ENCODE measurements at regions not wholly inside any gene's neighbourhood (a gene's known extent, or its start where the extent isn't known, plus 50 kb on each side); places are given as distances from the start of the nearest gene placed in this dataset.
A peak's percentile ranks its signal among the peaks of the same experiment; 100 is the strongest.

DNA sequence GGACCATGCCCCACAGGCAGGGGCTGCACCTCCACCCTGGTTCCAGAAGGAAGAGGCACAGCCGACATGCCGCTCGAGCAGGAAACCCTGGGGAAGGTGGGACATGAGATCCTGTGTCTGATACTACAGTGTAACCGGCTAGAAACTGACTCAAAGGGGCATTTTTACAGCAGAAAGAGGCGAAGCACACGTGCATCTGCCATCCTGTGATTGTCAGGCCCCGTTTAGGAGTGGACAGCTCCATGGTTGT lies 62.7 kb downstream of the SIK1 start:
- DNase-seq = no peak

DNA sequence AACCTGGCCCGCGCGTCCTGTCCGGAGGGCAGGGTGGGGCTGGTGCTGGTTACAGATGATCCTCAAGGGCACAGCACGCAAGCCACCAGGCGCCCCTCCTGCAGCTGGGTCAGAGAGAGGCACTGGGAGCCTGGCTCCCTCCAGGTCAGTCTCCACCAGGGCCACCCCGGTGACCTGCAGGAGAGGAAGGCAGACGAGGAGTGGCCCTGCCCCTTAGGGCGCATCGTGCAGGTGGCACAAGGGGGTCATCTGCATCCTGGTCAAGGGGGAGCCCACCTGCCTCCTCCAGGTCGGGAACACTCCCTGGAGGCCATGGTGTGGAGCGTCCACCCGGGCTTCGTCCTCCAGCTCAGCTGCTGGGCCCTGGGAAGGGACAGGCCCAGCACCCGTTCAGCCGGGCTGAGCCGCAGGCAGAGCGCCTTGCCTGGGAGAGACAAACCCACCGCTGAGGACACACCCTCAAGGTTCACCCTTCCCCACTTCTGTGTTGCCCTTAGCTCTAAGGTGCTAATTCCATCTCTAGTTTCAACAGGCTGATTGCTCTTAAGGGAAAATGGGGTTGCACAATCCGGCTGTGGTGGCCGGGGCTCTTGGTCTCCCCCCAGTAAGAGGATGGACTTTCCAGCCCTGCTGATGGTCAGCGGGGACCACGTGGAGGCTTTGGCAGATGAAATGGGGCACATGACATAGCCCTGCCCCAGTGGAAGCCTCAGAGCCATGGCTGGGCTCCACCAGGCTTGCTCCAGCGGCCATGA lies 63.2 kb downstream of the SIK1 start:
- DNase-seq = no peak

DNA sequence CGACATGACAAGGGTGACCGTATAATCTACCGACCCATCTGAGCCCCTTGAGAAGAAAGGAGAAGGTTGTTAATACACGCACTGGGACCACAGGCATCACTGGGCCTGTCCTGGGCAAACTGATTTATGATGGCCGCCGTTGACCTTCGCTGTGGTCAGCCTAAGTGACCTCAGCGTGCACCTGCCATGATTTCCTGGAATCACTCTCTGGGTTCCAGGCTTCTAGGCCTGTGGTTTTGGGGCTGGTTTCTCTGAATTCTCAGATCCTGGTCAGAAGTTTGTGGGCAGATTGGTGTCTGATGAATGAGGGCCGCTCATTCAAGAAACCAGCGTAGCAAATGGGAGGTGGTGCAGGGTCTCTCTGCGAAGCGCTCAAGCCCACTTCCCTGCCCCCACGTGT lies 64.0 kb downstream of the SIK1 start:
- DNase-seq = no peak

DNA sequence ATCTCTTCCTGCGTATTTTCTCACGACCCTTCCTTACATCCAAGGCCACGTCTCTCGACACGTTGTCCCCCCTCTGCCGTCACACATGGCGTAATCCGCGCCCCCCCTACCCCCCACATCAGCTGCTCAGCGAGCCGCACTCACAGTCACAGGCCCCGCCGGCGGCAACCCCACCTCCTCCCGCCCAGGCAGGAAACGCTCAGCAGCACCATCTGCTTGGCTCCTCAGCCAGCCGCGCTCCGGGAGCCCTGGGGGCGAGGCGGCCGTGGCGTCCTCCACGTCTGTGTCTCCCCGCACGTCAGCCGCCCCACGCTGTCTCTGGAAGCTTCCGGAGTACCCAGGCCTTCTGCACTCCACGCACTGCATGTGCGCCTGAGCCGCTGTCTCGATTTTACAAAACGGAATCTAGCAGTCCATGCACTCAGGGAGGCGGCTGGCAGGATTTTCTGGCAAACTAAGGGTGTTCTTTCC lies 64.6 kb downstream of the SIK1 start:
- DNase-seq = peak; percentile 84

DNA sequence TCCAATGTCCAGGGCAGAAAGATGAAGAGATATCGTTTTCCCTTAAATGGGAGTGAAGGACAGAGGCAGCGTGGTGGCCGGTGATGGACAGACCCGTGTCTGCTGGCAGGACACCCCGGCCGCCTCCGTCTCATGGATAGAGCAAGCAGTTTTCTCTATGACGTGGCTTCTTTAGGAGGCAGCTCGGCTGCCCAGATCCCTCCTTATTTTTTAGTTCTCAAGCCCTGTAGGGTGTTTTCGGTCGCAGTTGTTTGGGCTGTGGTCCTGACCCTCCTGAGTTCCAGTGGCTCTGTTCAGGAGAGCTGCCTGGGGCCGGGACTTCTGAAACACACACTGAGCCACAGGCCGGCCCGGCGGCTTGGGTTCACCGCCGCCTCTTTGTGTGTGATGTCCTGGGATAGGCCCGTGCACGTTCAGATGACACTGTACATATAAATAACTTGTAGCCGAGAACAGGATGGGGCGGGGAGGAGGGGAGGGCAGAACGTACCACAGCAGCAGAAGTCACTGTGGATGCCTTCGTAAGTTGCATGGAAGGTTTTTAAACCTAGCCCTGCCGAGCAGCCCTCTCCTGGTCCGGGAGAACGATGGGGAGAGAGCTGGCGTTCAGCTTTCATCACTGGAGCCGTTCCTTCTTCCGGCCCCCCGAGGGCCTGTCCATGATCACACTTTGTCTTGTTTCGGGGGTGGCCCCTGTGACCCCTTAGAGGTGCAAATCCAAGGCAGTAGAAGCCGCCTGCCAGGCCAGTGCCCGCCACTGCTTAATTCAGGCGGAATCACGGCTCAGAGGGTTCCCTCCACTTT lies 65.2 kb downstream of the SIK1 start:
- DNase-seq = no peak

DNA sequence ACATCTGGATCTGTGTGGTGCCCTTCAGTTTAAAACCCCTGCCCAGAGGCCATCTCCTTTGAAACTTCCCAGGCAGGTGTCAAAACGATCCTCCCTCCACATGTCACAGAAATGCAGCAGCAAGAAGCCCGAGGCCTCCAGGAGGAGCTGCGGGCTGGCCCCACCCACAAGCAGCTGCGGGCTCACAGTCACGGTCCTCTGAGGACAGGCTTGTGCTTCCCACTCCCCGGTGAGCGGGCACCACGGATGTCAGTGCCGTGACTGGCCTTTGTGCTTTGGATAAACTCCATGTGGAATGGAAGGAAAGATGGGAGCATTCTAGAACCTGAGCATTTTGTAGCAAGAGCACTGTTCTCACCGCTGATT lies 65.8 kb downstream of the SIK1 start:
- no peak for DNase-seq

DNA sequence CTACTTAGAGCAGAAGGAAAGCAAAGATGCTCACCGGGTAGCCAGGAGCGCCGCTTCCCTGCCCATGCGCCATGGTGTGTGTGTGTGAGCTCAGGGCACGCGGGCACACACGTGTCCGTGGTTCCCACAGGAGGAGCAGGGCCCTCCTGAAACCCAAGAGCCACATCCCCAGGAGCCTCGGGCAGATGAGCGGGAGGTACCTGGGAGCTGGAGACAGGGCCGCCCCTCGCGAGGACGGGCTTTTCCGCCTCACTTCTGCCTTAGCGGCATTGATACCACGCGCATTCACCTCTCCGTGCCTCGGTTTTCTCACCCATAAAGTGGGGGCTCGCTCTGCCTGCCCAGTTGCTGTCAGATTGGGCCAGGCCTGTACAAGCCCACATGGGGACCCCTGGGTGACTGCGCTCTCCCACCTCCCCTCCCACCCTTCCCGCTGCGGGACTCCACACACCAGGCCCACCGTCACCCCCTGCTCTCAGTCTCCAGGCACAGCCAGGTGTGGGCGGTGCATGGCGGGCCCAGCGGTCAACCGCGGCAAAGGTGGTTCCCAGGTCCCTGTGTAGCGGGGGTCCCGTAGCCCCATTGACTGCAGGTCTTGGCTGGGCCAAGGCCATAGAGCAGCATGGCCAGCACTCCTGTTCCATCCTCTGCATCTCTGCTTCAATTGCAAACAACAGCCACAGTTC lies 66.3 kb downstream of the SIK1 start:
- no peak for DNase-seq

DNA sequence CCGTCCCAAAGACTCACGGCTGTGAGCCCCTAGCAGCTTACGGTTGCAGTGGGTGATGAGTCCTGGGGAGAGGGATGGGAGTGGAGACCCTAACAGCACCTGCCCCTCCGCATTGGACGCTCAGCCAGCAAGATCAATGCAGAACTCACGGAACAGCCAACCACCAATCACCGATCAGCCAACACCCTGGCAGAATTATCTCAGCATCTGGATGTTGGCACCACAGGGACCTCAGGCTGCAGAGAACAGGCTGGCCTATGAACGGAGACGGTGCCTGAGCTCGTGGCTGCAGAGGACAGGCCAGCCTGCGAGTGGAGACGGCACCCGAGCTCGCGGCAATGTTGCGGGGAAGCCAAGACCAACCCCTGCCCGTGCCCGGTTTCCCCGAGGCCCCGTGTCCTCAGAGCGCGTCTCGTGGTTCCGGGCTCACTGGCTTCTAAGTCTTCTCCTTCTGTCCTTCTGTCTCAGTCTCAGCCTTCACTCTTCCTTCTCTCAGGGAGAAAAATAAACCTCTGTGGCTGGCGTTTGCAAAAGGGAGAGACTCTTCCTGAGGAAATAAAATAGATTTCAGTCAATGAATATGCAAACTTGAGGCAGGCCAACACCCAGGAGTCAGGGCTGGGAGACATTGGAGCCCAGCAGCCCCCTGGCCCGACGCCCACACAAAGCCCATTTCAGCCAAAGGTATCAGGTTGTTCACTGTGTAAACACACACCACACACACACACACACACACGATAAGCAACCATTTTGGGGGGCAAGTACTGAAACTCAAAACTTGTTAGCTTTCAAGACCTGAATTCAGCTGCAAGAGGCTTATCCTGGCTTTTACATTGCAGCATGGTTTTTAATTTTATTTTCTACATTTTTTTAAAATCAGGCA lies 67.8 kb downstream of the SIK1 start:
- peak; percentile 83 for DNase-seq

DNA sequence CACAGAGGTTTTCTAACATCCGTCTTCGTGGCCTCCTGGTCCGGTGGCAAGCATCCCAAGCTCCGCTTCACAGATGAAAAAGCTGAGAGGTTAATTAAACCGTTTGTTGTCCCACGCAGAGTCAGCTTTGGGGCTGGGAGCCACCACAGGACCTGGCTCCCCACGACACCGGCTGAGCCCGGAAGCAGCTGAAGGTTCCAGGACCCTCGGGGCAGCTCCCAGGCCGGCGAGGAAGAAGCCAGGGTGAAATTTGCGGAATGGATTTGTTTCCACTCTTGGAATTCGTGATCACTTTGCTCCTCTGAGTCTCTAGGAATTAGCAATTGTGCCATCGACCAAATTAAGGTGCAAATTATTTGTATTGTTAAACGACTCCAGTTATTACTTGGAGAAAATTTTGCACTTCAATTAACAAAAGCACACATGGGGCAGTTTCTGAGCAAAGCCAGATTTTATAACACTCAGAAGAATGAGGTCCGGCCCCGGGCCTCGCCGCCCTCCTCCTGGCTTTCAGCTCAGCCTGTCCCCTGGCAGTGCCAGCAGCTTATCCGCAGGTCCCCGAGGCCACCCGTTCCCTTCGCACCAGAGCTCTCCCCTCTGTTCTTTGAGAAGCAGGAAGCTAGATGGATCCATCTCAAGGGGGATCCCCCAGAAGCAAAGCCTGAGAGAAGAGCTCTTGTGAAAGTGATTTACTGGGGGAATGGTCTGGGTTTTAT lies 69.1 kb downstream of the SIK1 start:
- no peak for DNase-seq

DNA sequence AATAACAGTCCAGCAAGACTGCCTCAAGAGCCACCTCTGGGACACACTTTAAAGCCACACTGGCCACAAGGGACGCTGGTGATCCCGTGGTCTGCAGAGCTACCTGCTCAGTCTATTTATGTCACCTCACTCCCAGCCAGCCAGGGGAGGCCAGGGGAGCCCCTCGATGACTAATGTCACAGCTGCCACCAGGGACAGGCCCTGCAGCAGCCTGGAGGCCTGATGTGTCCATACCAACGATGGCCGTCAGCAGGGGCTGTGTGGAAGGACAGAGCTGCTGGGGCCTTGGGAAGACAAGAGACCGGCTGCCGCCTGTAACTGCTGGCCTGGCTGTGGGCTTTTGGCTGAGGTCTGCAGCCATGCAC lies 71.0 kb downstream of the SIK1 start:
- no peak for DNase-seq

DNA sequence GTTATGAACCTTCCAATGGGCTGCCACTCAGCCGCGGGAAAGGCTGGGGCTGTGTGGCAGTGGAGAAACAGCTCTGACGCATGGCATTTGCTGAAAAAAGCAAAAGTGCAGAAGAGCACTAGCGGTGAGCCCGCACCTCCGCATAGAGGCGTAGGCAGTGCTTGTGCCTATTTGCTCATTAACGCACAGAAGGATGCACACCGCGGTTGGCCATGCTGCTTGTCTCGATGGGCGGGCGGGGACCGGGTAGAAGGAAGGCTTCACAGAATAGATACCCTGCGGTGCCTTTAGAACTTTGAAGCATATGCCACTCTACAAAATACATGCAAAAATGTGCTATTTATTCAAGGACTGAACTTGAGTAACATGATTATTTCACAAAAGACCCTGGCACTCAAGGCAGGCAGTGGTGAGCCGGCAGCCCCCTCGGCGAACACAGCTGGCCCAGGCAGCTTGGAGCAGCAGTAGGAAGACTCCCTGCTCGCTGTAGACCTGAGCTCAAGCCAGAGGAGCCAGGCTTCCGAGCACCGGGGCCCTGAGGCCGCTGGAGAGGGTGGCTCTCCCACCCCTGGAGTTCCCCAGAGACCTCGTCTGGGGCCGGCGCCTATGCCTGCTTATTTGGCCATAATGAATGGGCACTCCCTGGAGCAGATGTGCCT lies 71.5 kb downstream of the SIK1 start:
- no peak for DNase-seq

DNA sequence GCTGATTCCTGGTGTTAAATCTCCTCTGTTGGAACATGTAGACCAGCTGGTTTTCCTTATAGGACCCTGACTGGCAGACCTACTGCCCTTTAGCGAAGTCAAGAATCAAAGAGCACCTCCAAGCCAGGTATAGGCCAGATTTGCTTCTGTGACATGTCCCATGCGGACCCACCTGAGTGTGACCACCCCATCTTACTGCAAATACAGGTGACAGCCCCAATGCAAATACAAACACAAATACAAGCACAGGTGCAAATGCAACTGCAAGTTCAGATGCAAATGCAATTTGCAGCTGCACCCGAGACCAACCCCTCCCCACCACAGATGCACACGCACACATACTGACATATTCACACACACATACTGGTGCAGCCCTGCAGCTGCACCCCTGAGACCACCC lies 72.3 kb downstream of the SIK1 start:
- no peak for DNase-seq

DNA sequence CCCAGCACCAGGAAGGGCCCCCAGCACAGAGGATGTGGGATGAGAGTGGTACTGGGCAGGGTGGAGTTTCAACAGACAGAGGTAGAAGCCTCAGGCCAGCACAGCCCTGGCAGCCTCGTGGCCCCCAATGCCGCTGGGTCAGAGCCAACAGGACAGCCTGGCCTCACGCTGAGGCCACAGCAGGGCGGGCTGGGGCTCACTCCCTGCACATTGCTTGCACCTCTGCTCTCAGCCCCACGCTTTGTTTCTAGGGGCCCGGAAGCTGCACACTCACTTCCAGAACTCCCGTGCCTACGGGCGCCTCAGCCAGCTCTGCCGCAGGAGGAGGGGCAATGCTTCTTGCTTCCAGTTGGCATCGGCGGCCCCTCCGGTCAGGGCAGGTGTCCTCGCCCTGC lies 72.9 kb downstream of the SIK1 start:
- no peak for DNase-seq

DNA sequence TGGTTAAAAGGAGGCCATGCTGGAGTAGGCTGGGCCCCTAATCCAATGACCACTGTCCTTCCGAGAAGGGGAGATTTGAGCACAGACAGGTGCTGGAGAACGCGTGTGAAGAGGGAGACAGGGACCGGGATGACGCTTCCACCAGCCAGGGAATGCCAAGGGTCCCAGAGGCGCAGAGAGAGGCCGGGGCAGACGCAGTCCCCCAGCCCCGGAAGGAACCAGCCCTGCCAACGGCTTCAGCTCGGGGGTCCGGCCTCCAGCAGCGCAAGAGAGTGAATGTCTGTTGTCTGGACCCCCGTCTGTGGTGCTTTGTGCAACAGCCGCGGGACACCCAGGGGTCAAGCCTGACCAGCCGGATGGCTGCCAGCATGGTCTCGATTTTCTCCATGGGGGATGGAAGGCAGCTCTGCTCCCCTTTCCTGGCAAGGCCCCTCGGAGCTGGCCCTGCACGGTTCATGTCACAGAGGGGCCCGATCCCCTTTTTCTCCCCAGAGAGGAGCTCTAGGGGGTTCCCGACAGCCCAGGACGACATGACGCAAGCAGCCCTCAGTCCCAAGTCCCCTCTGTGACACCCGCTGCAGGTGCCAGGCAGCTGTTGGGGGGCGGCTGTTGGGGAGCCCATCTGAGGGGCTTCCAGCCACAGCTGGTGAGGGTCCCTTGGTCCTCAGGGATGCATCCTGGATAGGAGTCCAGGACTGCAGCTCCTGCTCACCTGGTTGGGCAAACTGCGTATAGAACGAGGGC lies 73.5 kb downstream of the SIK1 start:
- no peak for DNase-seq

DNA sequence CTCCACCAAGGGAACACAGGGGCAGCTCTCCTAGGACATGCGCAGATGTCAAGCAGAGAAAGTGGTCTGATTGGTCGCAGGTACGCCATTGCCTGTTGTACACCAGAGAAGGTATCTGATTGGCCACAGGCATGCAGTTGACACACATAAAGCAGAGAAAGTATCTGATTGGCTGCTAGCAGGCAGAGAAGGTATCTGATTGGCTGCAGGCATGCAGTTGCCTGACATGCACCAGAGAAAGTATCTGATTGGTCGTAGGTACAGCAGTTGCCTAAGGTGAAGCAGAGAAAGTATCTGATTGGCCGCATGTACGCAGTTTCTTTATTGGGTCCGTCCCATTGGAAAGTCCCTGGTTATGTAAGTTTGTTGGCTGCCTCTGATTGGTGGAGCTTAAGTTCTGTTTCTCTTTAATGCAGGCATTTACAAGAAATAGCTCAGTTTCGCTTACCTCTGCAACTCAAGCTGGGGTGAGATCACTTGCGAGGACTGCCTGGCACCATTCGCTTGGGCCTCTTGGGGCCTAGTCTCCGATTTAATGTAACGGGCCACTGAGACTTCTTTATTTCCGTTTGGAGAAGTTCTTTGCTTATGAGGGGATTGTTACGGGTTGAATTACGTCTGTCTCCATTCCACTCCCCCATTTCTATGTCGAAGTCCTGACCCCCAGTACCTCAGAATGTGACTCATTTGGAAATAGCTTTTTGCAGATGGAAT lies 74.2 kb downstream of the SIK1 start:
- DNase-seq = no peak

DNA sequence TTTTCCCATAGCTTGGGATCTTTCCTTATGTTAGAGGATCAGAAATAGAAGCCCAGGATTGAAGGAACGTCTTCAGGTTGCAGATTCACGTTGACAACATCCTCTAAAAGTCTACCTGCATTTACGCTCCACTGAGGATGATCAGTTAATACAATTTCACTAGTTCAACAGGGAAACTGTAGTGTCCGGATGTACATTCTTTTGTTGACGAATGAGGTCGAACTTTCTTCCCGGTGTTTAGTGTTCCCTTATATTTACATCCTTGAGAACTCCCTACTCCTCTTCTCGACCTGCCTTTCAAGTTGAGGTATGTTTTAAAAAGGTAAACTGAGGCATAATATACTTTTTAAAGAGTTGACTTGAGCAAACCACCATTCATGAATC lies 74.8 kb downstream of the SIK1 start:
- no peak for DNase-seq

DNA sequence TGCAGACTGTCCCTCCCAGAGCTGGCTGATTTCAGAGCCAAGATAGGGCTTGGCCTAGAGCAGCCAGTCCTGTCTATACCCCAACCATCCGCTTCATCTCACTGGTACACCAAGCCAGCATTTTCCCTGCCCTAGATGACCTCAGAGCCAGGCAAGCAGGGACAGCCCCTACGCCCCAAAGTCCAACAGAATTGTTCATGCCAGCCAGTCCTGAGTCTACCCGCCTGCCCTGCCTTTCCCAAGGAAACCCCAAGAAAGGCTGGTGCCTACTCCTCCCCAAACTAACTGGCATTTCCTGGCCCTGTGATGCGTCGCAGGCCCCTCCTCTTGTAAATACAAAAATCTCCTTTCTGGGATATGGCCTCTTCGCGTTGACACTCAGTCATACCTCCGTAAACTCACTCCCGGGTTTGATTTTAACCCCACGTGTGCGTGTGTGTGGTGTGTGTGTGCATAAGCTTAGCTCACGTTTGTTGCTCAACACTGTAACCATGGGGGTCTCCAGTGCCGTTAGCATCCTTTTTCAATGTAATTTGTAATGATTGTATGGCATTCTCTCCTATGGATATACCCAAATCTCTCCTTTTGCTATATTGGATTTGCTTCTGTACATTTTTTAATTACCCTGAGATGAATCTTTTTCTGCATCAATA lies 75.3 kb downstream of the SIK1 start:
- DNase-seq = no peak

DNA sequence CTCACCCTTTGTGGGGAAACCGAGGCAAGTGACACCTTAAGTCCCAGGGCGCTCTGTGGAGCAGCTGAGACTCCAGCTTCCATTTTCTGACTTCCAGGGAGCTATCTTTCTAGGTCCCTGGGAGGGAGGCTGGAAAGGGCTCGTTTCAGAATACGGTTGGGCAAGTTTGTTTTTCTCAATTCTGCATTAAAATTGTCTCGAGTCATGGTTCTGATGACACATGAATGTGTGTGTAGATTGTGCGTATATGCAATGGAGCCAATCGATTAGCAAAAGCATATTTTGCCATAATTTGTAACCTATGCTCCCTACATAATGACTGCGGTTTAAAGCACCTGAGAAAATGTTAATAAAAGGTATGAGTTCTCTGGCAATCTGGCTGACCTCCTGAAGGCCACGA lies 77.3 kb downstream of the SIK1 start:
- DNase-seq = no peak

DNA sequence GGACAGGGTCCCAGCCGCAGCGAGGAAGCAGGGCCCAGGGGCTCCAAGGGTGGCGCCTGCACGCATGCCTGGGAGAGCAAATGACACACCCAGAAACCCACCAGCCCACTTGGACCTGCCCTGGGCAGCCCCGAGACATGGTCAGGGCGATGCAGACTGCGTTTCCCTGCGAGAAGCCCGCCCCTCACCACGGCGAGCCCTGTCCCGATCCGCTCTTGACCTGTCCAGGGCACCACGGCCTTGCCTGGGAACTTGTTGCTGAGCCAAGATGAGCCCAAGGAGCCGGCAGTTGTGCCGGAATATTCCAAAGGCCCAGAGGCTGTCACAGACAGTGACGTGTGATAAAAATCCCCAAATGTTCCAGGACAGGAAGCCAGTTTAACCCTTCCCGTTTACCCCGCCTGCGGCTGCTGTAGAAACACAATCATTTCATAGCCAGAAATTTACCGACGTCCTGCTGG lies 78.1 kb downstream of the SIK1 start:
- no peak for DNase-seq

DNA sequence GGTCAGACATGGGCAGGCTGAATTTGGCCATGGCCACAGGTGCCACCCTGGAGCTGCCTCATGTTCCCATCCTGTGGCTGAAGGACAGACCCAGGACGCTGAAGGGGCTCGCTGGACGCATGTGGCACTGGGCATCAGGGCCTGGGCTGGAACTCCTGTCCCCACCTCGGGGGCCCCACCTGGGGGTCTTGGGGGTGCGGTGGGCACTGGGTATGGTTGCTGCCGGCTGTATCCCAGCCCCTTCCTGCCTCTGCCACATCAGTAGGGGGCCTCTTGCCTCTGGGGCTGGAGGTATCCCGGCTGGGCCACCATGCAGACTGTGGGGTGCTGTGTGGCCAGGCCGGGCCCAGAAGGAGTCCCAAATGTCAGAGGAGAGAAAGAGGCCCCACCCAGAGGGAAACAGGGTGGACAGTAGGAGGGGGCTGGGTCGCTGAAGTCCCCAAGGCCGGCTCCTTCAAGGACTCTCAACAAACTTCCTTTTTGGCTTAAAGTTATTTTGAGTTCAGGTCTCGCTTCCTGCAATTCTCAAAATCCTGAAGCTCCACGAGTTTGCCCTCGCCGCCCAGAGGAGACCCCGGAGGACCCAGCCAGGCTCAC lies 78.7 kb downstream of the SIK1 start:
- DNase-seq = no peak

All from NCI-H1092 (cell line).